Neutrophil (primary cell): ENCODE measurements at regions not wholly inside any gene's neighbourhood (a gene's known extent, or its start where the extent isn't known, plus 50 kb on each side); places are given as distances from the start of the nearest gene placed in this dataset.
"Not testable (repeated sequence)": the region's sequence is repeated elsewhere in the genome, so short reads cannot be mapped to it uniquely, and the experiment has no call there.

ENCODE experiments used
- H3K27ac ChIP-seq: fragments of 200-600 bp; sonication (generic); 2 replicates; pipeline ENCODE4 v1.5.1; 2016; ENCODE audit warnings: mild to moderate bottlenecking, moderate library complexity
- H3K27me3 ChIP-seq: fragments of 200-600 bp; sonication (generic); 2 replicates; pipeline ENCODE4 v1.6.0; 2016; ENCODE audit warnings: mild to moderate bottlenecking
- H3K36me3 ChIP-seq: fragments of 200-600 bp; sonication (generic); 2 replicates; pipeline ENCODE4 v1.5.1; 2017
- H3K4me1 ChIP-seq, 2 experiments: fragments of 200-600 bp in 1 of 2; sonication (generic) in 1 of 2; 1 replicate in 1 of 2; 2 replicates in 1 of 2; pipeline versions ENCODE4 v1.5.1 to v1.6.1; 2013 to 2016; ENCODE audit warnings: low read depth in 1 of 2, low read length in 1 of 2, mild to moderate bottlenecking in 1 of 2, moderate library complexity in 1 of 2; ENCODE audit not compliant: control insufficient read depth in 1 of 2, insufficient read depth in 1 of 2
- H3K4me3 ChIP-seq, 2 experiments: fragments of 200-600 bp in 1 of 2; sonication (generic) in 1 of 2; 1 replicate in 1 of 2; 2 replicates in 1 of 2; pipeline ENCODE4 v1.5.1; 2013 to 2016; ENCODE audit warnings: low read depth in 1 of 2, low read length in 1 of 2, mild to moderate bottlenecking in 1 of 2, moderate library complexity in 1 of 2
- H3K9me3 ChIP-seq: fragments of 200-600 bp; sonication (generic); 2 replicates; pipeline ENCODE4 v1.5.1; 2016
- CTCF ChIP-seq: fragments of 200-600 bp; sonication (generic); IDR thresholded peaks from 2 replicates; pipeline ENCODE4 v1.5.1; 2016; ENCODE audit warnings: antibody characterized with exemption

GRCh38 chr16:77514500-77515220 is 79.8 kb upstream of the ADAMTS18 start:
- Histone ChIP-seq H3K27ac (no peak overlapping the region), H3K4me1 (no peaks in the 10 kb centered on the region), H3K27me3 (no peaks in the 10 kb centered on the region), H3K36me3 (no peaks in the 10 kb centered on the region), H3K9me3 (no peaks in the 10 kb centered on the region), H3K4me3 (no peak overlapping the region)
- no peak for TF ChIP-seq CTCF

GRCh38 chr16:77525226-77525625 is 90.4 kb upstream of the ADAMTS18 start:
- not testable (repeated sequence) for H3K27me3 ChIP-seq, H3K4me3 ChIP-seq, H3K27ac ChIP-seq, H3K4me1 ChIP-seq, H3K9me3 ChIP-seq, H3K36me3 ChIP-seq

GRCh38 chr16:77531752-77532151 is 96.9 kb upstream of the ADAMTS18 start:
- TF ChIP-seq CTCF, result no peak
- Histone ChIP-seq H3K9me3 (no peaks in the 10 kb centered on the region), H3K36me3 (no peaks in the 10 kb centered on the region), H3K4me1 (no peaks in the 10 kb centered on the region), H3K27ac (no peak overlapping the region), H3K27me3 (no peaks in the 10 kb centered on the region), H3K4me3 (no peak overlapping the region)

- Histone ChIP-seq H3K27ac (no peak overlapping the region), H3K4me3 (no peak overlapping the region), H3K4me1 (no peaks in the 10 kb centered on the region), H3K27me3 (no peaks in the 10 kb centered on the region), H3K9me3 (no peaks in the 10 kb centered on the region), H3K36me3 (no peaks in the 10 kb centered on the region)
- no peak for TF ChIP-seq CTCF
Observed at GRCh38 chr16:77536809-77537208, 102.0 kb upstream of the ADAMTS18 start.

- no peak for TF ChIP-seq CTCF
- no peak overlapping the region for H3K4me3 ChIP-seq
Observed at GRCh38 chr16:77539421-77540034, 104.7 kb upstream of the ADAMTS18 start.

GRCh38 chr16:77540646-77541045 is 105.8 kb upstream of the ADAMTS18 start:
- Histone ChIP-seq H3K27ac (no peak overlapping the region), H3K4me1 (no peaks in the 10 kb centered on the region), H3K36me3 (no peaks in the 10 kb centered on the region), H3K4me3 (no peak overlapping the region), H3K27me3 (no peaks in the 10 kb centered on the region), H3K9me3 (no peaks in the 10 kb centered on the region)
- TF ChIP-seq CTCF, result no peak

More at GRCh38 chr16:77539421-77540034, 104.7 kb upstream of the ADAMTS18 start:
- Histone ChIP-seq H3K27ac (no peak overlapping the region), H3K27me3 (no peaks in the 10 kb centered on the region), H3K36me3 (no peaks in the 10 kb centered on the region), H3K9me3 (no peaks in the 10 kb centered on the region), H3K4me1 (no peaks in the 10 kb centered on the region)
